Spleen (tissue), 7 donors: ENCODE measurements at regions not wholly inside any gene's neighbourhood (a gene's known extent, or its start where the extent isn't known, plus 50 kb on each side); places are given as distances from the start of the nearest gene placed in this dataset.

Source experiments
- CTCF ChIP-seq, 11 experiments: fragments of 200-600 bp in 7 of 11; fragments of 450-650 bp in 4 of 11; sonication (generic) in 4 of 11; IDR thresholded peaks in 8 of 11; conservative IDR thresholded peaks in 3 of 11; 1 replicate in 7 of 11; 2 replicates in 4 of 11; pipeline versions ENCODE4 v1.4.0 to v1.8.0; 2016 to 2021; ENCODE audit warnings: antibody characterized with exemption in 11 of 11, inconsistent platforms in 4 of 11, mild to moderate bottlenecking in 1 of 11
- POLR2A ChIP-seq, 3 donors: fragments of 450-650 bp; IDR thresholded peaks; one replicate each; pipeline ENCODE4 v1.5.1; 2017; ENCODE audit warnings: antibody characterized with exemption in 3 of 3, mild to moderate bottlenecking in 1 of 3
- donor health status: DM: no; HTN: no; CAD: no; lungs with moderate emphysema.
- donor health status: DM: no; HTN: no; CAD: no.
- donor health status: DM: no; HTN: no; CAD: no.

GRCh38 chr5:84872768-84873167, 488.1 kb upstream of the EDIL3 start:
- TF ChIP-seq CTCF (IDR thresholded peaks at IDR 0.05 in 8 of 11, conservative IDR thresholded peaks at IDR 0.05 in 3 of 11) (no peak), POLR2A (IDR thresholded peaks at IDR 0.05) (no peak)
